OCI-LY1 (cell line): ENCODE measurements at regions not wholly inside any gene's neighbourhood (a gene's known extent, or its start where the extent isn't known, plus 50 kb on each side); places are given as distances from the start of the nearest gene placed in this dataset.

Experiments
- CTCF ChIP-seq: fragments of 200-600 bp; sonication (generic), shearing (Covaris generic); IDR thresholded peaks from 2 replicates; pipeline ENCODE4 v1.5.1; 2017; ENCODE audit warnings: mild to moderate bottlenecking, antibody characterized with exemption, low read length, moderate library complexity, mixed read lengths
- EZH2 ChIP-seq: fragments of 200-600 bp; sonication (generic), shearing (Covaris generic); IDR thresholded peaks from 2 replicates; pipeline ENCODE4 v1.8.0; 2017; ENCODE audit warnings: borderline replicate concordance, mixed run types, mild to moderate bottlenecking, antibody characterized with exemption, low read length, moderate library complexity, mixed read lengths

DNA sequence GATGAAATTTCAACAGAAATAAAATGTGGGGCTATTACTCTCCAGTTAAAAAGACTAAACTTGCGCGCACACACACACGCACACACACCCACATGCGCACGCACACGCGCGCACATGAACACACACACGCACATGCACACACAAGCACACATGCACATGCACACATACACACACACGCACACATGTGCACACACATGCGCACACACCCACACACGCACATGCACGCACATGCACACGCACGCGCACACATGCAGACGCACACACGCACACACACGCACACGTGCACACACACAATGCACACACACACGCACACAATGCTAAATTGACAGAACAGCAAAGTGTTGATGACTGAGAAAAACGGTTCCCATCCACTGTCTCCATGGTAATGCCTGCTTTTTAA, 754.1 kb downstream of the CBLN4 start:
- TF ChIP-seq CTCF: no peak
- TF ChIP-seq EZH2: no peak
